ENCODE measurements at regions not wholly inside any gene's neighbourhood (a gene's known extent, or its start where the extent isn't known, plus 50 kb on each side); places are given as distances from the start of the nearest gene placed in this dataset.

- TF ChIP-seq JARID2 (CRISPR knock-in tag; IDR thresholded peaks at IDR 0.05; ENCODE audit: insufficient replicate concordance) (no peak), ZNF746 (CRISPR knock-in tag; IDR thresholded peaks at IDR 0.05) (no peak), TEAD2 (CRISPR knock-in tag; IDR thresholded peaks at IDR 0.05) (no peak), HDAC1 (CRISPR knock-in tag; IDR thresholded peaks at IDR 0.05) (no peak), TBP (CRISPR knock-in tag; IDR thresholded peaks at IDR 0.05) (no peak), NCOA1 (CRISPR knock-in tag; IDR thresholded peaks at IDR 0.05) (no peak), ZNF777 (CRISPR knock-in tag; IDR thresholded peaks at IDR 0.05) (no peak), ZNF850 (CRISPR knock-in tag; conservative IDR thresholded peaks at IDR 0.05) (no peak), EHMT2 (IDR thresholded peaks at IDR 0.05; ENCODE audit: borderline replicate concordance, low read depth, low read length) (no peak), IRF1 (CRISPR knock-in tag; IDR thresholded peaks at IDR 0.05; ENCODE audit: low read depth) (no peak), ZFP90 (CRISPR knock-in tag; IDR thresholded peaks at IDR 0.05; ENCODE audit: borderline replicate concordance) (no peak), LBX2 (CRISPR knock-in tag; IDR thresholded peaks at IDR 0.05; ENCODE audit: borderline replicate concordance) (no peak), ZNF563 (CRISPR knock-in tag; IDR thresholded peaks at IDR 0.05) (no peak), THAP8 (CRISPR knock-in tag; IDR thresholded peaks at IDR 0.05; ENCODE audit: borderline replicate concordance) (no peak), ZNF292 (CRISPR knock-in tag; IDR thresholded peaks at IDR 0.05; ENCODE audit: borderline replicate concordance, low read depth) (no peak)
These were observed 273.3 kb upstream of the JARID2 start (continued) for GRCh38 chr6:14972379-14973067.

All from HepG2 (cell line).